ENCODE measurements at regions not wholly inside any gene's neighbourhood (a gene's known extent, or its start where the extent isn't known, plus 50 kb on each side); places are given as distances from the start of the nearest gene placed in this dataset.
A peak's percentile ranks its signal among the peaks of the same experiment; 100 is the strongest.

DNA sequence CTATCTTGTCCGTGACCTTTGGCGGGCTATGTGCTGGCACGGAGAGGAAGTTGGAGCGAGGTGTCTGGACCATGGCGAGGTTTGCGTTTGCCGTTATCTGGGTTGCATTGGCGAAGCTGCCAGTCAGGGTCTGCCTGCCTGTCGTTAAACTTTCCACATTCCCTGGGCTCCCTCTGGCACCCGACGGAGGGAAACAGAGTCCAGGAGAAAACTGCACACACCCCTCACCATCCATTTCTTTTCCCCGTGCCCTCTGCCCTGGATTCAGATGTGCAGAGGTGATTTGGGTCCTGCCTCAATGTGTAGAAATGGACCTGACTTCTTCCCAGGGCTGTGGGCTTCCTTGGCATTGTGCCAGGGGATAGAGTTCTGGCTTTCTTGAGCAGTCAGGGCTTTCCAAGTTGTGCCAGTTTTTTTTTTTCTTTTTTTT is 142.4 kb downstream of the URI1 start:
- no peak for DNase-seq (ENCODE audit: low spot score)
- TF ChIP-seq CTCF (IDR thresholded peaks at IDR 0.05), result no peak
- ATAC-seq (ENCODE audit: low FRiP score), result no peak

DNA sequence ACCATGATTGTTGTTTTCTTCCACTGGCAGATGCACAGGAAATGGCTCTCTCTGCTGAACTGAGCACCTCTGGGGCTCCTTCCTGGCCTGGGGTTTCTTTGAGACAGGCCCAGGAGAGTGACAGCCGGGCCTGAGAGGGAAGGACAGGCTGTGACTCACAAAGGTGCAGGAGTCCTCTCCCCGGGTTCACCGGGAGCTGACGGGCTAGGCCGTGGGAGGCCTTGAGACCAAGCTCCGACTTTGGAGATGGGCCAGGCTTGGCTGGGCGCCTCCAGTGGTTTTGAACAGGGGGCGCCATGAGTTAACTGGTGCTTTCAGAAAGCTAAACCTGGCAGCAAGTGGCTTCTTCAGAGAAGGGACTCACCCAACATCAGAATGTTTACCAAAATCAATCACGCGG is 143.4 kb downstream of the URI1 start:
- TF ChIP-seq CTCF (IDR thresholded peaks at IDR 0.05), result no peak
- DNase-seq (ENCODE audit: low spot score) (no peak), ATAC-seq (ENCODE audit: low FRiP score) (no peak)

DNA sequence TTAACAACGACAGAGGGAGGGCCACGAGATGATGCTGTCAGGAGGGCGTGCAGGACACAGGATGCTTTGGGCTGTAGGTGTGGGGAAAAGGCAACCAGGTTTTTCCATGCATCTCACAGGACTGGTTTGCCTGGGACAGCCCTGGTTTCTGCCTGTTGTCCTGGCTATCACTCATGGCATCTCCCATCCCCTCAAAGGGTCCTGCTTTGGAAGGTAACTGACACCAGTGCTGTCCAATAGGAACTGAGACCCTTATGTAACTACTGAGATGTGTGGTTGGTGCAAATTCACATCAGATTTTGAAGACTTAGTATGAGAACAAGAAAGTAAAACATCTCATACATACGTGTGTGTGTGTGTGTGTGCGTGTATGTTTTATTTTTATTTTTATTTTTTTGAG is 144.2 kb downstream of the URI1 start:
- ATAC-seq (ENCODE audit: low FRiP score) (no peak), DNase-seq (ENCODE audit: low spot score) (no peak)
- TF ChIP-seq CTCF (IDR thresholded peaks at IDR 0.05), result no peak

- no peak for DNase-seq (ENCODE audit: low spot score)
- no peak for ATAC-seq (ENCODE audit: low FRiP score)
- TF ChIP-seq CTCF (IDR thresholded peaks at IDR 0.05), result no peak
These were observed 144.9 kb downstream of the URI1 start for GRCh38 chr19:30086916-30087315.

DNA sequence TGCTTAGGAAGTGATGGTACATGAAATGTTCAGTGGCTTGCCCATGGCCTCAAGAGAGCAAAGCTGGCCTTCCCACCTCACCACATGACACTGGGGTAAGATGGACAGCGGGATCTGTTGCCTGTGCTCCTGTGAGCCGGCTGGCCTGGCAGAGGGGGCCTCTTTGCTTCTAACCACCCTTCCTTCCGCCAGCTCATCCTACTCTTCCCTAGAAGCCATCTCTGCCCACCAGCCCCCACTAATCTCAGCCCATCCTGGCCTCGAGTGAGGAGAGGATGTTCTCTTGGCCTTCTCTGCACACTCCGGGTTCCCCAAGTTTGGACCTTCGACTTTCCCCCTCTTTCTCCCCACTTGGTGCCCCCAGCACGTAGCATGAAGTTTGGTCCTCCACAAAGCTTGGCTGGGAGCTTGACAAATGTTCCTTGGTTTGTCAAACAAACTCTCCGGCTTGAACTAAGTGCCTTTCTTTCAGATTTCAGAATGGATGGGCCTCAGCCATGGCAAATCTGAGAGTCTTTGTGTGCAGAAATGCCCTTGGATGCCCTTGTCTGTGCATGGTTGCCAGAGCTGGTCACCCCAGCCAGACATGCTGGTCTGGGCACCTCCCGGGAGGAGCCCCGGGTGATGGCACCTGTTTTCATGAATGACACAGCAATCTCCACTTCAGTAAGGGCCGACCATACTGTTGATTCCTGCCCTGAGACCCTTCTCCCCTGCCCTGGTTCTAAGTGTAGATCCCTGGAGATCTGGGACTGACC is 145.5 kb downstream of the URI1 start:
- DNase-seq (ENCODE audit: low spot score), result no peak
- TF ChIP-seq CTCF (IDR thresholded peaks at IDR 0.05), result no peak
- ATAC-seq (ENCODE audit: low FRiP score), result no peak

DNA sequence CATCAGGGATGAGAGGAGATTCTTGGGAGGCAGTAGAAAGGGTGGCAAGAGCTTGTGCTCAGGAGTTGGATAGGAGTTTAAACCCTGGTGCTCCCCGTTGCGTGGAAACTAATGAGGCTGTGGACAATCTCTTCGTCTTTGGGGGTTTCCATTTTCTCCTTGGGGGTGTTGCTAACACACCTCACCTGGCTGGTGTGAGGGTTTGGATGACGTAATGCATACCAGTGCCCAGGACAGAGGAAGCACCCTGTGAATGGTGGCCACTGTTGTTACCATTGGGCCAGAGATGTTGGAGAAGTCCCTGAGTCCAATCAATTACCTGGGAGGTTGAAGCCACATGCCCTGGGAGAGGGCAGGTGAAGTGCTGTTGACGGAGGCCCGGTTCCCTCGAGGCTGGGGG is 146.5 kb downstream of the URI1 start:
- no peak for TF ChIP-seq CTCF (IDR thresholded peaks at IDR 0.05)
- DNase-seq (ENCODE audit: low spot score) (no peak), ATAC-seq (ENCODE audit: low FRiP score) (no peak)

GRCh38 chr19:30089086-30089665 is 147.1 kb downstream of the URI1 start:
- no peak for DNase-seq (ENCODE audit: low spot score)
- TF ChIP-seq CTCF (IDR thresholded peaks at IDR 0.05), result no peak
- peak; percentile 15 for ATAC-seq (ENCODE audit: low FRiP score)

Data from omental fat pad (tissue), 3 donors.